GM21528 (cell line): ENCODE measurements at regions not wholly inside any gene's neighbourhood (a gene's known extent, or its start where the extent isn't known, plus 50 kb on each side); places are given as distances from the start of the nearest gene placed in this dataset.
"Not testable (repeated sequence)": the region's sequence is repeated elsewhere in the genome, so short reads cannot be mapped to it uniquely, and the experiment has no call there.

Experiments used
- ATAC-seq: cut with Tn5 transposase; IDR thresholded peaks from one replicate; pipeline ENCODE4 v1.9.1; 2021; ENCODE audit warnings: mild to moderate bottlenecking, moderate library complexity; ENCODE audit not compliant: unreplicated experiment, low FRiP score

GRCh38 chr9:15113288-15113687 is 193.7 kb downstream of the TTC39B start:
- no peak for ATAC-seq

DNA sequence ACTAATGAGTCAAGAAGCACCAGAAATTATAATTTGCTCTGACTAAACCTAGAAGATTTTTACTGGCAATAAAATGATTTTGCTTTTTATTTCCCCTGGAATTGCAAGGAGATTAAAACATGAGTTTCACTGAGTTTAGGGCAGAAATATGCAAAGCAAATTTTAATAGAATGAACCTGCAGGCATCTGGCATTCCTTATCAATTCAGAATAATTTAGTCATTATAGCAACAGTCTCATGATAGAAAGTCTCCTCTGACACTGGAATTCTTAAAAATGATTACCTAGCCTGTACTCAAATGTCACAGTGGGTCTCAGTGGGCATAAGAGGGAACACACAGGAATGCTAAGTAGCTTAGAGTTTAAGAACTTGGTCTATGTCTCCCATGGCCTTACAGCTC is 195.9 kb downstream of the TTC39B start:
- no peak for ATAC-seq

GRCh38 chr9:15104826-15105420 is 194.7 kb upstream of the FREM1 start:
- ATAC-seq: peak; percentile 84

DNA sequence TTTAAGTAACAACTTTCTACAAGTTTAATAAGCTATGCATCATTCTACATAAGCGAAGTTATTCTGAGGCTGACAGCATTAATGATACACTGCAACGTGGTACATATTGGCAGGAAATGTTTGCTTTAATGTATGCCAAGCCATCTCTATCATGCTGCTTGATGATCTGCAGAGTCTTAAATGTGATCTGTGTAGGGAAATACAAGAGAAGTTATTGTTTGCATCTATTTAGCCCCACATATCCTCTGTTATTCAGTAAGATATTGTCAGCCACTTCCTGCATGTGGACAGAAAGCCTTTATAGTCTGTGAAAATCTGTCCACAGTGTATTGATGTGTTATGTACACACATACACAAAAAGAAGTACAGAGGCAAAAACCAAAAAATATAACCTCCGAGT is 193.1 kb upstream of the FREM1 start:
- no peak for ATAC-seq

DNA sequence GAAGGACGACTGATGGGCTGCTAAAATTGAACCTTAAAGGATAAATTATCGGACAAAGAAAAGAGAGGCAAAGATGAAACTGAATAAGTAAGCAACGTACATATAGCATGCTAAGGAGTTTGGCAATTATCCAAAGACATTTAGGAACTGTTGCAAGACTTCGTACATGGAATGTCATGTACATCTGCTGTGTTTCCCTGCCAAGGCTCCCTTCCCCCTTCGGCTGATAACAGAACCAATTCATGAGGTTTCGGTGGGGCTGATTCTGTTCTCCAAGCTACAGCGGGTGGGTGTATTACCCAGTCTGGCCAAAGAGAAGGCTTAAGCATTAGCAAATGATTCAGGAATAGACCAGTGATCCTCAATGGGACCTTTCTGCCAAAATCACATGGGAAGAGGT is 190.9 kb upstream of the FREM1 start:
- no peak for ATAC-seq

DNA sequence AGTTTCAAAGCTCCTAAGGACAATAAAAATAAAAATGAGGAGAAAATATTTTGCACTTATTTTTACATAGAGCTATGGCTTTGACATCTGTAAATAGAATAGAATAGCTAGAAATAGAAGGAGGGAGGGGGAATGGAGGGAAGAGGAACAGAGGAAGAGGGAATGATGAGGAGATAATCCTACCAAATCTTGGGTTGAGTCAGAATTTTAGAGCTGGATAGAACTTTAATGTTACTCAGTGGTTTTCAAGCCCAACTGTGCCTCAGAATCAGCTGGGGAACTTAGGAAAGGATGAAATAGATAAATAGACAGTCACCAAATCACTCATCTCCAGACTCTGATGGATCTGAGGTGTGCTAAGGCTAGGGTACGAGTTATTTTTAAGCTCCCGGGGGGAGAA is 190.3 kb upstream of the FREM1 start:
- no peak for ATAC-seq

DNA sequence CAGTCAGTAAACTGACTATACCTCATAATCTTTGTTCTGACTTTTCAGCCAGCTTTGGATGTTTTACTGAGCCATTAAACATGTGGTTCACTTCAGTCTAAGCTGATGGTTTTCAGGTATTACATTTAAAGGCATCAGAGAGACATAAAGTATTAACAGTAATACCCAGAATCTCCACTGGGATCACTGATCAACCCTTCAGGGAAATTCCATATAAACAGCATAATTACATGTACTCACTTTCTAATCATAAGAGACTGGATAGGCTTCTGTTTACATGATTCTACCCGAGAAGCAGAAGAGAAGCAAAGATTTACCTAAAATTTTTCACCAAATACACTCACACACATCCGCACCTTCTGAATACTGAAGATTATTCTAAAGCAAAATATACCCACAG is 186.7 kb upstream of the FREM1 start:
- no peak for ATAC-seq

- no peak for ATAC-seq
Measured at GRCh38 chr9:15086778-15087324, 176.6 kb upstream of the FREM1 start.

DNA sequence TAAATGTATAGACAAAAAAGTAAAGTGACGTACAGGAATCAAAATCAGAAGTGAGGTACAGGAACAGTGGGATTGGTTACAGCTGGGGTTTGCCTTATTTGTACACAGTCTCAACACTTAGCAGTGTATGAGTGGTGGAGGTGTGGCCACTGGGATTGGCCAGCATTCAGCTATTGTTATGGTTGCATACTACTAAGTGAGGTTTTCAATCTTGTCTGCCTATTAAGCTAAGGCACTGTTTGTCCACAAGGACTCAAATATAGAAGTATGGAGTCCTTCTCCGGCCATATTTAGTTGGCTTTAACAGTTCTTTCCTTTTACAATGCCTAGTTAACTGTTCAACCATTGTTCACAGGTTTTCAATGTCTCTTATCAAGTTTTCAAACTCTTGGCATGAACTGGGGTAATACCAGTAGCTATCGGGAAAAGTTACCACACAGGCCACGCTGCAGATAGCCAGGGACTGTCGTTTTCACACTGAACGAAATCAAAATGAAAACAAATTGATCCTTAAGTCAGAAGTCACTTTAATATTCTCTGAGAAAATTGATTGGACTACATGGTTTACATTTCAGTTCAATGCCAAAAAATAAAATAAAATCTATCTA is 176.0 kb upstream of the FREM1 start:
- no peak for ATAC-seq

- no peak for ATAC-seq
Measured at GRCh38 chr9:15081021-15081753, 171.0 kb upstream of the FREM1 start.

GRCh38 chr9:15080401-15080800 is 170.2 kb upstream of the FREM1 start:
- no peak for ATAC-seq

GRCh38 chr9:15079989-15080388 is 169.8 kb upstream of the FREM1 start:
- no peak for ATAC-seq

GRCh38 chr9:15077946-15078729 is 167.9 kb upstream of the FREM1 start:
- no peak for ATAC-seq

DNA sequence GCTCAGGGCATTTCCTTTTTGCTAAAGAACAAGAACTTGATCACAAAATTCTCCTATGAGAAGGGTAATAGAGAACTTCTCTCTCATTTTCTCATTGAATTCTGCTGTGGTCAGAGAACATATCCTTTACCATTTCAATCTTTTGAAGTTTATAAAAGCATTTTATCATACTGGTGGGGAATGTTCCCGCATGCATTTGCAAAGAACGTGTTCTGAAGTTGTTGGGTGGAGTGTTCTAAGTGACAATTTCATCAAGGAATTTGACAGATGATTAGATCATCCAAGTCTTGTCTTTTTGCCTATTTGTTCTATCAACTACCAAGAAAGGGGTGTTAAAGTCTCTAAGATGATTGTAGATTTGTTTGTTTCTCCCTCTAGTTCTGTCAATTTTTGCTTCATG is 163.4 kb upstream of the FREM1 start:
- no peak for ATAC-seq

DNA sequence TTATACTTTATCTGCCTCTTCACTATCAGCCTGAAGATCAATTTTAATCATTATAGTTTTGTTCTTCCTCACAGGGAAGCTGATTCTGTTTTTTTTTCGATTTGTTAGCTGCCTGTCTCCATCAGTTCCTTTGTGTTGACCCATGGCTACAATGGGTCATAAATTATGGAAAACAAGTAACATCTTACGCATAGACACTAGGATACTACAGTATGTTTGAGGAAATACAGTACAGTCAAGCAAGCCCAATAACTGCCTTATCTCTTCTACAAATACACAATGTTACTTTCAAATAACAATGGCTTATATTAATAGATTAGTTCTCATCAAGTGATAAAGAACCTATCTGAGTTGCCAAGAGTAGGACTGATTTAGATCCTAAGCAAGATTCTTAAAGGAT is 160.5 kb upstream of the FREM1 start:
- no peak for ATAC-seq

- no peak for ATAC-seq
Measured at GRCh38 chr9:15069106-15069505, 158.9 kb upstream of the FREM1 start.

DNA sequence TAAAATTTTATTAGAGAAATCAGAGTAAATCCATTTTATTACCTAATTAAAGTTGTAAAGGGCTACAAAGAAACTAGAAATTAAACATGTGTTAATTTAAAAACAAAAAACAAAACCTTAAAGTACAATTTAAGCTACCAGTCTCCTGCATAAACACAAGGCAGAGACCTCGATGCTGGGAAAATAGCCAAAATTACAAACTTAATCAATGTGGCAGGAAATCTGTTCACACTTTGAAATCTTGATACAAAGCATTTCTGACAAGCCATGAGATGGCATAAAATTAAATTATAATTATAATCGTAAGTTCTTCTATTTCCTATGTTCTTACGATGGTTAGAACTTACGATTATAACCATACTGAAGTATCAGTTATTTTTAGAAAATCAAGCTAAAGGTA is 158.0 kb upstream of the FREM1 start:
- ATAC-seq: no peak

DNA sequence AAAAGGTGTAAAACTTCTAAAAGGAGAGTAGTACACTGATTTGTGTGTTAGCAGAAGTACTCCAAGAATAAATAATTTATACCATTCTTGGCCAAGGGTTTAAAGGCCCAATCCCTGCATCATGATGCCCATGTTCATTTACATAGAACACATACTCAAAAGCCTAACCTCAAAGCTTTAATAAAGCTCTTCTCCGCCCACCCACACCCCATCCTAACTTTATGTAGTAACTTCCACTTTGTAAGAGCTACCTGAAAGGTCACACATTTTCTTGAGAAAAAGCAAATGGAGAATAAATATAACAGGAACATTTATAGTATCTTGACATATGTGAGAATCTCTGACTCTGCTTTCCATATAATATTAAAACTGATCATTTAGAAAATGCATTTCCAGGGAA is 148.8 kb upstream of the FREM1 start:
- no peak for ATAC-seq

GRCh38 chr9:15058236-15058635 is 148.0 kb upstream of the FREM1 start:
- no peak for ATAC-seq

DNA sequence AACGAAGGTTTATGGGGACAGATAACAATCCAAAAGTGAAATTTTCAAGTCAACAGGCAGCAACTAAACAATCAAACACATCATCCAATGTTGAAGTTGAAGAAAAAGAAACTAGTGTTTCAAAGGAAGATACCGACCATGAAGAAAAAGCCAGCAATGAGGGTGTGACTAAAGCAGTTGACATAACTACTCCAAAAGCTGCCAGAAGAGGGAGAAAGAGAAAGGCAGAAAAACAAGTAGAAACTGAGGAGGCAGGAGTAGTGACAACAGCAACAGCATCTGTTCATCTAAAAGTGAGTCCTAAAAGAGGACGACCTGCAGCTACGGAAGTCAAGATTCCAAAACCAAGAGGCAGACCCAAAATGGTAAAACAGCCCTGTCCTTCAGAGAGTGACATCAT is 145.1 kb upstream of the FREM1 start:
- ATAC-seq: not testable (repeated sequence)

- no peak for ATAC-seq
Measured at GRCh38 chr9:15048772-15049171, 138.5 kb upstream of the FREM1 start.
